Astrocyte of the spinal cord (primary cell): ENCODE measurements at regions not wholly inside any gene's neighbourhood (a gene's known extent, or its start where the extent isn't known, plus 50 kb on each side); places are given as distances from the start of the nearest gene placed in this dataset.

Experiments used
- DNase-seq: peaks from one replicate; pipeline ENCODE4 v3.0.0; 2011; ENCODE audit warnings: low read depth, low spot score
- H3K4me3 ChIP-seq: 2 replicates; pipeline ENCODE4 v1.5.1; 2011; ENCODE audit warnings: low read depth, mild to moderate bottlenecking, low read length, moderate library complexity
- in situ Hi-C: cut with HindIII; loops from 2 replicates; pipeline ENCODE4 v1.10.0; 2017; ENCODE audit warnings: low sequenced_read_pairs
- TF ChIP-seq, protein P1 (sequence below): IDR thresholded peaks from 2 replicates; pipeline ENCODE4 v1.5.1; 2012; ENCODE audit warnings: low read depth, mild to moderate bottlenecking, low read length, inconsistent platforms

DNA sequence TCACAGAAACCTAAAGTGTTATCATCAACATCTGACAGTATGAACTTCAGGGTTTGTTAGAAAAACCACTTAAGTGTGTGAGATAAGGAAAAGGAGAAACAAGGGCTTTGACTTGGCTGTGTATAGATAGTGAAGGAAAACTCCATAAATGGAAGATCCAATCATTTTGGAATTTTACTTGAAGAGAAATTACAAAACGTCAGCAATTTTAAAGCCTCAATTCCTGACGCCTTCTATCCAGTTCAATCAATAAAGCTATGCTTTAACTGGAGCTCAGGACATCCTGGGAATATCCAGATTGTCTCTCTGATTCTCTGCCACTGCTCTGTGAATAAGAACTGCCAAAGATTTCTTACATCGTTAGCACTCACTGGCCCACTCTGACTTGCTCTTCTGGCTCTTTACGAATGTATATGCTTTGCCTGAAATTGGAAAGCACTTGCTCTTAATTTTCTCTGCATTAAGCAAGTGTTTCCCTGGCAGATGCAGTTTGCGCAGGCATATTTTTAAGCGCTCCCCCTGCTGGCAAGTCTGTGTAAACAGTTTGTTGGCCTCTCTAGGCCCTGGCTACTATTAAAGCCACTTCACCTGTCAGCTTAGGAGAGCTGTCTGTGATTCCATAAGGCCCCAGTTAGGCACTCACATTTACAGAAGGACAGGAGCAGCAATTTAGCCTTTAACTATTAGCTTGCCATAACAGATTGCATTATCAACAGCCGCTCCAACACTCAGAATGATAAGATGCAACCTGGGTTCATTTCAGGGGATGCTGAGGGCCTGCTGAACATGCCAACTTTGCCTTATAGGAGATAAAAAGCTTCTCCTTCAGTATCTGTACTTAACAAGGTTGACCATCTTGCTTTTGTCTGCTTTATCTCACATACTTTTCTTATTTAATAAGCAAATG lies 251.4 kb upstream of the DDX53 start:
- peak; percentile 39 for DNase-seq
- TF ChIP-seq, protein P1, sequence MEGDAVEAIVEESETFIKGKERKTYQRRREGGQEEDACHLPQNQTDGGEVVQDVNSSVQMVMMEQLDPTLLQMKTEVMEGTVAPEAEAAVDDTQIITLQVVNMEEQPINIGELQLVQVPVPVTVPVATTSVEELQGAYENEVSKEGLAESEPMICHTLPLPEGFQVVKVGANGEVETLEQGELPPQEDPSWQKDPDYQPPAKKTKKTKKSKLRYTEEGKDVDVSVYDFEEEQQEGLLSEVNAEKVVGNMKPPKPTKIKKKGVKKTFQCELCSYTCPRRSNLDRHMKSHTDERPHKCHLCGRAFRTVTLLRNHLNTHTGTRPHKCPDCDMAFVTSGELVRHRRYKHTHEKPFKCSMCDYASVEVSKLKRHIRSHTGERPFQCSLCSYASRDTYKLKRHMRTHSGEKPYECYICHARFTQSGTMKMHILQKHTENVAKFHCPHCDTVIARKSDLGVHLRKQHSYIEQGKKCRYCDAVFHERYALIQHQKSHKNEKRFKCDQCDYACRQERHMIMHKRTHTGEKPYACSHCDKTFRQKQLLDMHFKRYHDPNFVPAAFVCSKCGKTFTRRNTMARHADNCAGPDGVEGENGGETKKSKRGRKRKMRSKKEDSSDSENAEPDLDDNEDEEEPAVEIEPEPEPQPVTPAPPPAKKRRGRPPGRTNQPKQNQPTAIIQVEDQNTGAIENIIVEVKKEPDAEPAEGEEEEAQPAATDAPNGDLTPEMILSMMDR: peak; percentile 69
- in situ Hi-C loops: no loop called here
- H3K4me3 ChIP-seq: no peak overlapping the region

DNA sequence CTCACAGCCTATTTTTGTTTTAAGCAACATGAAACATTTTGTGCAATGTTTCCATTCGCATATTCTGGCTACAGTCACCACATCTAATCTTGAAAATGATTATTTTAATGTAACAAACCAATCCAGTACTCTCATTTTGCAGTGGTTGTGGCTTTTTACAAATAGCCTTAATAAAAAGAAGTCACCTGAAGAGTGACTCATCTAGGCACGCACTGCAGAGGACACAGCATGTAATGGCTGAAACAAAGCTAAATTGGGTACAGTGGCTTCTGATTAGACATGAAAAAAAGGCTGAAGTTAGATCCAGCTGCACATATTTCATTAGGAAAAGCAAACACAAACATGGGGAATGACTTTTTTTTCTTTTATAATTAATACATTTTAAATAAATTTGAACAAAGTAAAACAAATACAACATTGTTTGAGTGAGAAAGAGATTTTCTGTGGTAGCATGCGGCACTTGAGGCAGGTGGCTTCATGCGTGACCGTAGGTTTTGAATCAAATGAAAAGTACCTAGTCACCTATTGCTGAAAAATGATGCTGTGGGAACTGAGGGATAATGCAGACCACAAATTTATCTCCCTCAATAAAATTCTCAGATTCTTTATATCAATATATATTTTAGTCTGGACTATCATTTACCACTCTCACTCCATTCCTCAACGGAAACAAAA lies 240.8 kb upstream of the DDX53 start:
- H3K4me3 ChIP-seq: no peak overlapping the region
- no peak for DNase-seq
- TF ChIP-seq, protein P1: no peak
- in situ Hi-C loops: no loop called here

DNA sequence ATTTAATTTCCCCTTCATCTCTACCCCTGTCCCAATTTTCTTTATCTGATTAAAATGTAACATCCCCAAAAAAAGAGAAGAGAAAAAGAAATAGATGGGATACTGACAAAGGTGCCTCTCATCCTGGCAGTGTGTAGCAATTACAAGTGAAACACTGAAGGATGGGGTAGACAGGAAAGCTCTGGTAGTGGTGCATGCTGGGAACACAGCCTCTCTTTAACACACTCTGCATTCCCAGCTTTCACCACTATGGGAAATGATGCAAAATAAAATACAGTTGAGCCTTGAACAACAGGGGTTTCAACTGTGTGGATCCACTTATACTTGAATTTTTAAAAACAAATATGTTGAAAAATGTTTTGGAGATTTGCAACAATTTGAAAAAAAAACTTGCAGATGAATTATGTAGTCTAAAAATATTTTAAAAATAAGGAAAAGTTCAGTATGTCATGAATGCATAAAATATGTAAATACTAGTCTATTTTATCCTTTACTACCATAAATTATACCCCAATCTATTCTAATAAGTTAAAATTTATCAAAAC lies 239.2 kb upstream of the DDX53 start:
- no peak overlapping the region for H3K4me3 ChIP-seq
- no peak for DNase-seq
- TF ChIP-seq, protein P1: no peak
- in situ Hi-C loops: no loop called here

DNA sequence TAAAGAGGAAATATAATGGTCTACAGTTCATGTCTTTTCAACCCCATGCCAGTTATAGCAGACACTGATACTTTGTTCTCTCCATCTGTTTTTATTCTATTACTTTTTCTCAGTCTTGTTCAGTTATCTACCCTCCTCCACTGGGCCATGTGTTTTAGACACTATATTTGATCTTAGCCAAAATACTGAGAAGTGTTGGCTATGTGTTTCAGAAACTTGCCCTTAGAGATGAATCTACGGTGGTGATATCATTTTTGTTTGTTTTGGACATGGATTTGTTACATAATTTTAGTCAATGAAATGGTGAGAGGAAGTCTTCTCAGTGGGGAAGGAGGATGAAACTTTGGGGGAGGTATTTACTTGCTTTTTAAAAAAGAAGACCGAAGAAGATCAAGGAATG lies 211.5 kb upstream of the DDX53 start:
- no peak overlapping the region for H3K4me3 ChIP-seq
- in situ Hi-C loops: no loop called here
- peak; percentile 64 for DNase-seq
- TF ChIP-seq, protein P1: no peak

DNA sequence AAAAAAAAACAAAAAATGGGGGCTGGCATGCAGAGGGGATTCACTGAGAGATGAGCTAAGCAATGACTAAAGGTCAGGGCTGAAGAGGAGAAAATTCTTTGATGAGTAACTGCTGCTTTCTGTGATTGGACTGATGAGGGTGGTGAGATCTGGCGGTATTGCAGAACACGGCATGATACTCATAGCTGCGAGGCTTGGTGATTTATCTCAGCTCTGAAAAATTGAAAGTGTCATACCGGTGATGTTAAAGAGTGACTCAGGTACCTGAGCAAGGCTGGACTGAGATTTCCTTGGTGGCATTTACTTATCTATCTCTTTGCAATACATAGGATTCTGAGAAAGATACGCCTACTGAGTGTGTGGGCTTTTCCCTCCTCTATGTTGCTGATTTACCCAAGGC lies 204.1 kb upstream of the DDX53 start:
- no peak overlapping the region for H3K4me3 ChIP-seq
- in situ Hi-C loops: no loop called here
- no peak for DNase-seq
- TF ChIP-seq, protein P1: no peak

DNA sequence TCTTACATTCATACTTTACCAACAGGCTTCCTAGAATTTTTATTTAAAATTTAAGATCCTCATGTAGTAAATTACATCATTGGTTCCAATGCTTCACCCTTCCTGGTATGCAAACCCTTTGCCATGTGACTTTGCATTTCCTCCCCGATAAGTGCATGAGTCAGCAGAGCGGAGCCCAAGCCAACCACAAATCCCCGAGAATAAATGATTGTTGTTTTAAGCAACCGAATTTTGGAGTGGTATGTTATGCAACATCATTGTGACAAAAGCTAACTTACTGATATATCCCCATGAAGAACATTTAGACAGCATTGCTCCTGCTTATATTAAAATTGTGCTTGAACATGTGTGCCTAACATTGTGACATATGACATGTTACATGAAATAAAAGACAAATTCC lies 199.4 kb upstream of the DDX53 start:
- TF ChIP-seq, protein P1: no peak
- in situ Hi-C loops: no loop called here
- H3K4me3 ChIP-seq: no peak overlapping the region
- DNase-seq: peak; percentile 83
